Stimulated activated CD8-positive, alpha-beta memory T cell treated with anti-CD3 and anti-CD28 coated beads, Interleukin-4, amount 100 ng/mL, for 48 hours (primary cell): ENCODE measurements at regions not wholly inside any gene's neighbourhood (a gene's known extent, or its start where the extent isn't known, plus 50 kb on each side); places are given as distances from the start of the nearest gene placed in this dataset.

Source experiments
- DNase-seq: peaks from one replicate; pipeline ENCODE4 v3.0.0-alpha.2; 2020

DNA sequence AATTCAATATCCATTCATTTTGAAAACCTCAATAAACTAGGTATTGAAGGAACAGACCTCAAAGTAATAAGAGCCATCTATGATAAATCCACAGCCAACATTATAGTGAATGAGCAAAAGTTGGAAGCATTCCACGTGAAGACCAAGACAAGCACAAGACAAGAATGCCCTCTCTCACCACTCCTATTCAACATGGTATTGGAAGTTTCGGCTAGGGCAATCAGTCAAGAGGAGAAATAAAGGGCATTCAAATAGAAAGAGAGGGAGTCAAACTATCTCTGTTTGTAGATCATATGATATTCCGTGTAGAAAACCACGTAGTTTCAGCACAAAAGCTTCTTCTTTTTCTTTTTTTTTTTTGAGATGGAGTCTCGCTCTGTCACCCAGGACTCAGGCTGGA lies 550.3 kb downstream of the FSCB start:
- no peak for DNase-seq

DNA sequence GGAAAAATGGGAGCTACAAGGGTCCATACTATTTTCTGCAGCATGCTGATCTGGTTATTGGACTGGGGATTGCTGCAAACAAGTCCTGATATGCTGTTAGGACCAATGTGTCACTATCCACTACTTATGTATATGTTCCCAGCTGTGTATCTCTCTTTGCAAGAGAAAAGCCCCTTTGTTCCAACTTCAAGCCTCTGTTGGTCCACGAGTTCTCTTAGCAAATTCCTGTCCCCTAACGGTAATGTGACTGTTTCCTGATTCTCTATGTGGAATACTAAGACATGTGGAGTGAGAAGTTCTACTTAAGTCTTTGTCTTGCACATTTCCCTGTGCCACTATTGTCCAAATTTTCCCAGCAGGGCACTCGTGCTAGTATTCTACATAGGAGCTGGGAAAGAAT lies 557.7 kb downstream of the FSCB start:
- no peak for DNase-seq

GRCh38 chr14:43939836-43940235 lies 567.2 kb downstream of the FSCB start:
- DNase-seq: no peak

DNA sequence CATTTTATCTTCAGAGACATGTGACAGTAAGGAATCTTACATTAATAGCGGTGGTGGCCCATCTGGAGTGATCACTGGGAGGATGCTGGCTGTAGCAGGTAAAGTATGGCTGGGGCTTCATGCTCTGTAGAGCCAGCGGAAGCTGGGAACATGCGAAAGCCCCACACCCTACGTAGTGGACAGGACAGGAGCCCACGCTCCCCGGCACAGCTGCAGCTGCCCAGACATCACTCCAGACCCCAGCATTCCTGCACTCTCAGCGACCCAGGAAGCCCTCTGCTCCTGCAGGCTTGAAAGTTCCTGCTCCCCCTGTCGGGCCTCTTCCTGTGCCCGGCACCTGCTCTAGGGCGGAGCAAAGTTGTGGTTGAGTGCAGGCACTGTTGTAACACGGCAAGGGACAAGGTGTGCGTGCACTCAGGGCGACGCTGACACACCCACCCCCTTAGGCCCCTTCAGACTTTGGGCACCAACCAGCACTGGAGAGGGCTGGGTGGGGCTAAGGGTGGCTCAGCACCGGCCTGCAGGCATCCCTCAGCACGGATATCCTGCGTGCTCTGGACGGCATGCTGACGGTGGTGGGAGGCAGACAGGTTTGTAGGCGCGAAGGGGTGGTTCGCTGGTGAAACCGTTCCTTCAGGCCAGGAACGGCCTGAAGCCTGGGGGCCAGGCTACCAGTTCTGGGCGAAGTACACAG lies 568.3 kb downstream of the FSCB start:
- DNase-seq: no peak

DNA sequence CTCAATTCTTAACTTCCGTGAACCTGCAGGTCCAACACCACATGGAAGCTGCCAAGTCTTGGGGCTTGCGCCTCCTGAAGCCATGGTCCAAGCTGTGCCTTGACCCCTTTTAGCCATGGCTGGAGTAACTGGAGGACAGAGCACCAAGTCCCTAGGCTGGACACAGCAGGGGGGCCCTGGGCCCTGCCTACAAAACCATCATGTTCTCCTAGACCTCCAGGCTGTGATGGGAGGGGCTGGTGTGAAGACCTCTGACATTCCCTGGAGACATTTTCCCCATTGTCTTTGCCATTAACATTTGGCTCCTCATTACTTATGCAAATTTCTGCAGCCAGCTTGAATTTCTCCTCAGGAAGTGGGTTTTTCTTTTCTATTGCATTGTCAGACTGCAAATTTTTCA lies 570.1 kb downstream of the FSCB start:
- no peak for DNase-seq

- DNase-seq: no peak
These were observed 573.0 kb downstream of the FSCB start for GRCh38 chr14:43934102-43934501.

DNA sequence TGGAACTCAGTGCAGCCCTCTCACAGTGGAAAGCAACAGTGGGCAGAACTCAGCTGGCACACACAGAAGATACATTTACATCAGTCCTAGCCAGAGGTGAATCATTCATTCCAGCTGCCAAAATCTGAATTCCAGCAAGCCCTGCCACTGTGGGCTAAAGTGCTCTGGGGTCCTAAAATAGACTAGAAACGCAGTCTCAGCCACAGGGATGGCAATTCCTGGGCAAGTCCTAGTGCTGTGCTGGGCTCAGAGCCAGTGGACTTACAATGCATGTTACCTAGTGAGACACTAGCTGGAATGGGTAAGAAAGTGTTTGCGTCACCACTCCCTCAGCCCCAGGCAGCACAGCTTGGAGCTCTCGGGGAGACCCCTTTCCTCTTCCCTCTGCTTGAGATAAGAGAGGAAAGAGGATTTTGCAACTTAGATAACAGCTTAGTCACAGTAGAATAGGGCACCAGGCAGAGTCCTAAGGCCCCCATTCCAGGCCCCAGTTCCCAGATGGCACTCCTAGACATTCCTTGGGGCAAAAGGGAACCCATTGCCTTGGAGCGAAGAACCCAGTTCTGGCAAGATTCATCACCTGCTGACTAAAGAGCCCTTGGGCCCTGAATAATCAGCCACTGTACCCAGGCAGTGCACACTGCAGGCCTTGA lies 592.9 kb downstream of the FSCB start:
- no peak for DNase-seq

- no peak for DNase-seq
These were observed 603.9 kb downstream of the FSCB start for GRCh38 chr14:43903209-43903608.

DNA sequence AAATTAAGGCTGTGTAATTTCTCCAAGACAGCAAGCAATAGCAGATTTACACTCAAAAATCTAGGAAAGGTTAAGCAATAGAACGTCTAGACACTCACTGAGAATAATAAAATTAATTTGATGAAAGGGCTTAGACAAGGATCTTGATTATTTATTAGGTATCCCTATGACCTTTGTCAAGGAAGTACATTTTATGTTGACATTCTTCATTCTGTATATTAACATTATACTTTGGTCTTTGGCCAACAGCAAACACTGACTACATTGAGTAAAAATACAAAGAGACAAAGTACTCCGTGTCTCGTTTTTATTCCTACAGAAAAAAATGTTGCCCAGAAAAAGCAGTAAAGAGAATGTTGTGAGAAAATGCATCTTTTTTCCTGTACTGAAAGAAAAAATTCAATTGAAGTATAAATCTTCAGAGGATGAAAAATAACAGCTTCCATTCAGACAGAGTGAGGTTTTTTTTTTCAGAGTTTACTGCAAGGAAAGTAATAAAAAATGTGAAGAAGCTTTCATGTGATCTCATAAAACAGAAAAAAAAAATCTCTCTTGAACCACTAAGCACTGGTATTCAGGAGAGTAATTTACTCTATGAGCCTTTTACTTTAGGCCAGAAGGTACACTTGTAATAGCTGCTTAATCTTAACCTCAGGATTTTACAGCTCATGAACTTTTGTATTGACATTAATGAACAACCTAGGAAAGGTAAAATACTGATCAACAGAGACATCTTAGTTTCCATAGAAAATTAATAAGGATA lies 605.0 kb downstream of the FSCB start:
- DNase-seq: no peak

- DNase-seq: no peak
These were observed 606.9 kb downstream of the FSCB start for GRCh38 chr14:43900173-43900655.

DNA sequence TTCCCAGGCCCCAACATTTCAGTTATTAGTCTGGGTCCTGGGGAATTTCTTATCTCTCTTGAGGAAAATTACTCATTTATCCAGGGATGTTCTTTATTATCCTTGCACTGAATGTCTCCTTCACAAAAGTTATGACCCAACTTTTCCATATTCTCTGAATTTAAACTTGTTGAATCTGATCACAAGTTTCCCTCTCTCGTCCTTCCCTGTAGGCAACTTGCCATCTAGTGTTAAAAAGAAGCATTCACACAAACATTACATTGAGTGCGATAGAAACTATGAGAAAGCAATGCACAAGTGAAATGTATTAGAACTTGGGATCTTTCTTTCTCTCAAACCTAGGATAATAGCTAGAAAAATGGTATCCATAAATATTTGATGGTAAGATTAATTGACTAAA lies 608.4 kb downstream of the FSCB start:
- no peak for DNase-seq

DNA sequence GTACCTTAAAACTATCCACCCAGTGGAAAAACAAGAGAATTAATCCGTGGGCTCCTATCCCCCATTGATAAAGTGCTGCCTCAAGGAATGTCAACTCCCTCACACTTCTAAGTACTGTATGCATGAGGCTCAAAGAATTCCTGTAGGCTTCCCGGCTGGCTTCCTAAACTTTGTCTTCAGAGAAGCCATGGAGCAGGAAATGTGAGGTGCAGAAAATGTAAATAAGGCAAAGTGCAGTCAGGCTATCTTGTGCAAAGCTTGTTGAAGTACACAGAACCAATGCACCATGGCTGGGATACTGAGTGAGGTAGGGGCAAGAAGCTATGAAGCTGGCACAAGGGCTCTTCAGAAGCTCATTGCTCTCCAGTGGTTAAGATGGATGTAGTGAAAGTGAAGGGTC lies 611.0 kb downstream of the FSCB start:
- DNase-seq: no peak

- DNase-seq: no peak
These were observed 612.5 kb downstream of the FSCB start for GRCh38 chr14:43894534-43894933.

DNA sequence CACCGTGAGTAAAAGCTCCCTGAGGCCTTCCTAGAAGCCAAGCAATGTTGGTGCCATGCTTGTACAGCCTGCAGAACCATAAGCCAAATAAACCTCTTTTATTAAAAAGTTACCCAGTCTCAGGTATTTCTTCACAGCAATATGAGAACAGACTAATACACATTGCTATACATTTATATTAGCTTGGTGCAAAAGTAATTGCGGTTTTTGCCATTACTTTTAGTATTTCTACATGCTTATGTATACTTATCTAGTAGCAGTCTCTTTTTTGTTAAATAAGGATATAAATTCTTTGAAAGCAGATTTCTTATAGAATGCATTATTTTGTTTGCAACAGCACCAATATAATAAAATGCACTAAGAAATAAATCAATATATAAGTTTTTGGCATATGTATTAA lies 619.6 kb downstream of the FSCB start:
- no peak for DNase-seq

GRCh38 chr14:43877351-43877960 lies 629.6 kb downstream of the FSCB start:
- no peak for DNase-seq

DNA sequence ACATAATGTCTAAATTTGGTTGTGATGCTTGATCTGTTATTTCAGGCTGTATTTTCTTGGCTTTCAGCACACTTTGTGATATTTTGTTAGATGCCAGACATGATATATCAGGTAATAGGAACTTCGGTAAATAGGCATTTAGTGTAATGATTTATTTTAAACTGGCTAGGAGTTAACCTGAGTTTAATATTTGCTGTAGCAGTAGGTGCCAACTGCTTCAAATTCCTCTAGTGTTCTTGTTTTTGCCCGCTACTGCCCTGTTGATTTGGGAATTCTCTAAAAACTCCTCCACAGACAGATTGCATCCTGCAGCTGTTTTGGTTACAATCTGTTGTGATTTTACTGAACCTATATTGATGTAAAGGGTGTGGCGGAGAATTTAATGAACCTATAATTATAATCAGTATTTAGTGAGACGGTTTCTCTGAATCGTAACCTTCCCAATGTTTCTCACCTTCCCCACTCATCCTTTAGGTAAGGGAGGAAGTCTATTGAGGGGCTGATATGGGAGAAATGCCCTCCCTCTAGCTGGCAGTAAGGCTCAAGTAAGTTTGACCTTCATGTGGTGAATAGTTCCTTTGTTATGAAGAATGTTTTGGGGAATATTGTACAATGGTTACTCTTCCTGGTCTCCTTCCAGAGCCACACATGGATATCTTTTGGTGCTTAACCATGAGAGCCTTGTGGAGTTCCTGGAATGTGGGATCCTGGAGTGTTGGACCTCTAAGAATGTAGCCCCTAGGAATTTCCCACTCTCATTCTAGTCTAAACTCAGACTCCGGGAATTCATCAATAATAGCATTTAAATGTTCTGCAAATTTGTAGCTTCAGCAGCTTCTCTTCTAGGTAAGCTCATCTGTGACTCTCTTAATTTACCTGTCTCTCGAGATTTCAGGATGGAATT lies 634.1 kb downstream of the FSCB start:
- no peak for DNase-seq

DNA sequence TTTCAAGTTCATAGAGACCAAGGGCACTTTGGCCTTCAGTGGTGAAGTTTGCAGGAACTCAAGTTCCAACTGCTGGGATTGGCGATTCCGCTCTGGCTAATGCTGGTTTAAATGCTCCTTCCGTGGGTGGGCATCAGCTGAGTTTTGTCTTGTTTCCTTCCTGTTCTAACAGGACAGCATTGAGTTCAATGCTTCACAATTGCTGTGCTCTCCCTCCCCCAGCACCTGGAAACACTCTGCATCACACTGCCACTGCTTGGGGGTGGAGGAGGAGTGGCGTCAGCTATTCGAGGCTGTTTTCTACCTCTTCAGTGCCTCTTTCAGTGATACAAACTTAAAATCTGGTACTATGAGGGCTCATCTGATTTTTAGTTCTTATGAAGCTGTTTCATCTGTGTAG lies 634.9 kb downstream of the FSCB start:
- DNase-seq: no peak

GRCh38 chr14:43858981-43859380 lies 648.1 kb downstream of the FSCB start:
- no peak for DNase-seq

- DNase-seq: no peak
These were observed 651.5 kb downstream of the FSCB start for GRCh38 chr14:43855556-43855955.

- no peak for DNase-seq
These were observed 653.5 kb downstream of the FSCB start for GRCh38 chr14:43853541-43853940.

DNA sequence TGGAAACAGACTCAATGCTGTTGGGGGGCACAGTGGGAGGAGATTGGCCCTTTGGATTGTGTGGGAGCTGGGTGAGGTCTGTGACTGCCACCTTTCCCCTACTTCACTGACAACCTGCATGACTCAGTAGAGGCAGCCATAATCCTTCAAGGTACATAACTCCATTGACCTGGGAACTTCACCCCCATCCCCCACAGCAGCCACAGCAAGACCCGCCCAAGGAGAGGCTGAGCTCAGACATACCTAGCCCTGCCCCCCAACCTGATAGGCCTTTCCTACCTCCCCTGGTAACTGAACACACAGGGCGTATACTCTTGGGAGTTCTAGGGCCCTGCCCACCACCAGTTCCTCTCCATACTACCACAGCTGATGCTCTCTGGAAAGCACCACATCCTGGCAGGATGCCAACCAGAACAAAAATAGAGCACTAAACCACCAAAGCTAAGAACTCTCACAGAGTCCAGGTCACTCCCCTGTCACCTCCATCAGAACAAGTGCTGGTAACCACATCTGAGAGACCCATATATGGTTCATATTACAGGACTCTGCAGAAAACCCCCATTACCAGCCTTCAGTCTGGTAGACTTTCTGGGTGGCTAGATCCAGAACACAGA lies 703.9 kb downstream of the FSCB start:
- no peak for DNase-seq

DNA sequence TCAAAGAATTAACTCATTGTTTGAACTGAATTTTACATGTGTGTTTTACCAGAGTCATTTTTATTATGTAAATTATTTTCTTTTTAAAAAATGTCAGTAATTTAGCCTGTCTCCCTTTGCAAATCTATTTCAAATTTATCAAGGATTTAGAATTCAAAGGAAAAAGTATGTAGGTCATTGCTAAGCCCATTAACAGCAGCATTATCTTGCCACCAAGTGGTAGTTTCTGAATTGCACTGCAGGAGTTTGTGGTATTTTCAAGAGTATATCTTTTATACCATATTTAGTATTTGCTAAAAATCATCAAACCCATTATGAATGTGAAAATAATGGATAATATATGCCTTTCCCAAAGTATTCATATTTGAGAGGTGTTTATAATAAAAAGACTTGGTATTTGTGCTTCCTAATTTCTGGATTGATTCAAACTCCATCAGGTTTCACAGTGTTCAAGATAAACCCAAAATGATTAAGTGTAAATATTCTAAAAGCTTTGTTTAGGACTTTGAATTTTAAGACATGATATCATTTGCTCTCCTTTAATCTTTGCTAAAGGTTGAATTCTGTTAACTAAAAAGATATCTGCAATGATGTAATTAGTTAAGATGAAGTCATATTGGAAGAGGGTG lies 711.4 kb downstream of the FSCB start:
- no peak for DNase-seq
